HG03460 (cell line): ENCODE measurements at regions not wholly inside any gene's neighbourhood (a gene's known extent, or its start where the extent isn't known, plus 50 kb on each side); places are given as distances from the start of the nearest gene placed in this dataset.
"Not testable (repeated sequence)": the region's sequence is repeated elsewhere in the genome, so short reads cannot be mapped to it uniquely, and the experiment has no call there.

Experiments used
- ATAC-seq: cut with Tn5 transposase; IDR thresholded peaks from one replicate; pipeline ENCODE4 v1.9.1; 2021; ENCODE audit not compliant: unreplicated experiment

- no peak for ATAC-seq
Measured at GRCh38 chr12:46982629-46983392, 96.6 kb upstream of the PCED1B start.

GRCh38 chr12:46983393-46983793 is 96.0 kb upstream of the PCED1B start:
- ATAC-seq, result no peak

GRCh38 chr12:46983959-46984841 is 95.2 kb upstream of the PCED1B start:
- no peak for ATAC-seq

GRCh38 chr12:46985816-46986215 is 93.6 kb upstream of the PCED1B start:
- ATAC-seq, result no peak

- not testable (repeated sequence) for ATAC-seq
Measured at GRCh38 chr12:46988122-46988521, 91.3 kb upstream of the PCED1B start.

- no peak for ATAC-seq
Measured at GRCh38 chr12:46990211-46990610, 89.2 kb upstream of the PCED1B start.

GRCh38 chr12:46992051-46992450 is 87.4 kb upstream of the PCED1B start:
- not testable (repeated sequence) for ATAC-seq

- no peak for ATAC-seq
Measured at GRCh38 chr12:46998811-46999368, 80.5 kb upstream of the PCED1B start.

- no peak for ATAC-seq
Measured at GRCh38 chr12:47004634-47005033, 74.8 kb upstream of the PCED1B start.

GRCh38 chr12:47007048-47007447 is 72.4 kb upstream of the PCED1B start:
- ATAC-seq, result no peak

- ATAC-seq, result no peak
Measured at GRCh38 chr12:47012552-47012951, 66.9 kb upstream of the PCED1B start.

GRCh38 chr12:47014474-47014873 is 64.9 kb upstream of the PCED1B start:
- ATAC-seq, result no peak

- no peak for ATAC-seq
Measured at GRCh38 chr12:47015381-47015780, 64.0 kb upstream of the PCED1B start.

- no peak for ATAC-seq
Measured at GRCh38 chr12:47017041-47017713, 62.2 kb upstream of the PCED1B start.

GRCh38 chr12:47017901-47018475 is 61.4 kb upstream of the PCED1B start:
- no peak for ATAC-seq

GRCh38 chr12:47020211-47020821 is 59.1 kb upstream of the PCED1B start:
- no peak for ATAC-seq

GRCh38 chr12:47021298-47021697 is 58.1 kb upstream of the PCED1B start:
- no peak for ATAC-seq

- no peak for ATAC-seq
Measured at GRCh38 chr12:47022296-47022695, 57.1 kb upstream of the PCED1B start.

GRCh38 chr12:47023311-47023710 is 56.1 kb upstream of the PCED1B start:
- no peak for ATAC-seq

GRCh38 chr12:47023953-47024352 is 55.5 kb upstream of the PCED1B start:
- ATAC-seq, result no peak
